ENCODE measurements at regions not wholly inside any gene's neighbourhood (a gene's known extent, or its start where the extent isn't known, plus 50 kb on each side); places are given as distances from the start of the nearest gene placed in this dataset.

DNA sequence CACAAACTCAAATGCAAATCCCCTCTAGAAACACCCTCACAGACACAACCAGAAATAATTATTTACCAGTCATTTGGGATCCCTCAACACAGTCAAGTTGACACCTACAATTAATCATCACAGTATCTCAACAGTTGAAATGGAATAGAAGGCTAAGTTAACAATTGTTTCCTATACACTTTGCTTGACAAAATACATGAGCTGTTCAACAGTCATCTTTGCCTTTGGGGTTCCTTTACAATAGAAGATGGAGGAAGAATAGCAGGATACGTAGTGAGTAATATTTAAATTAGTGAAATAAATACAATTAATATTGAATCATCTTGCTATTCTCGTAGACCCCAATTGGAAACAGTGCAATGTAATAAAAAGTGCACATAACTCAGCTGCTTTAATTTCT, 487.3 kb upstream of the ADAMTS5 start:
- no peak for DNase-seq (ENCODE audit: low read depth, low spot score)

DNA sequence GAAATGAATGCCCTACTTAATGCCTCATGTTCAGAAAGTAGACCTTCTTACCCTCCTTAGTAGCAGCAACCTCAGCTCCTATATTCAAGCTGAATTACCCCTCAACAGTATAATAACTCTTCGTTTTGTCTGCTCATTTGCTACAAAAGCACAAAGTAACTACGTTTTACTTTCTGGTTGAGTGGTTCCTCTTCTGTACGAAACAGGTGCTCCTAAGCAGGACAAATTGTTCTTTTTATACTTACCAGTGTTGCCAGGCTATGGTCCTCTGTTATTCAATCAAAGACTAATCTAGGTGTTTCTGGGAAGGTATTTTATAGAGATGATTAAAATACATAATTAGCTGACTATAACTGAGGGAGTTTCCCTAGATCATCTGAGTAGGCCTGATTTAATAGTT, 484.2 kb upstream of the ADAMTS5 start:
- DNase-seq (ENCODE audit: low read depth, low spot score) = no peak

DNA sequence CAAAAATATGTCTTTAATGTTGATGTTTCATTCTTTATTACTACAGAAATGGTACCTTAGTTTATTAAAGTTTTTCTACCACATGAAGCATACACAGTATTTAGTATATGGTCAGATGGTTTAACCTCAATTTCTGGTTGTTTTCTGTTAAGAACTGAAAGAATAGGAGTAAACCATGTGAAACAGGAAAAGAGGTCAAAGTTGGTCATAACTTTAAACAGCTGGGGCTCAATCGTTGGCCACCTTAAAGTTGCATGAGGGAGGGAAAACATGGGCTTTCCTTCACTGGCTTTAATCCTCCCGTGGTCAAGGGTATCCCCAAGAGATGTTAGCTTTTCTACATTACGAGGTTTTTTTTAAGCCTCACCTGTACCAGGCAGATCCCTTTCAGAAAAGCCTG, 483.3 kb upstream of the ADAMTS5 start:
- DNase-seq (ENCODE audit: low read depth, low spot score) = no peak

DNA sequence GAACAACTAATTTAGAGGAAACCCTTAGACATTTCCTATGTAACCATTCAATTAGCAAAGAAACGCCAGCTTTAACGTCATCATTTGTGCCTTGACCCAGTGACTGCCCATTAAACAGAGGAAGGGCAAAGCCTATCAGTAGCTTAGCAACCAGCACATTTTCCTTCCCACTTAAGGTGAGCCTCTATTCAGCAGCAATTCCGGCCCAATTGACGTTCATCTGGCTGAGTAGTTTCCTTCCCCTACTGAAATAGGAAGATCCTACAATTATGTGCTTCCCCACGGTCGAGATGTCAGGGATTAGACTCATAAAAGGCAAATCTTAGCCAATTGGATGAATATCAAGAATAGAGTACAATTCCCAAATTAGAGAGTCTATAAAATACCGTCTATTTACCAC, 482.1 kb upstream of the ADAMTS5 start:
- DNase-seq (ENCODE audit: low read depth, low spot score) = no peak

DNA sequence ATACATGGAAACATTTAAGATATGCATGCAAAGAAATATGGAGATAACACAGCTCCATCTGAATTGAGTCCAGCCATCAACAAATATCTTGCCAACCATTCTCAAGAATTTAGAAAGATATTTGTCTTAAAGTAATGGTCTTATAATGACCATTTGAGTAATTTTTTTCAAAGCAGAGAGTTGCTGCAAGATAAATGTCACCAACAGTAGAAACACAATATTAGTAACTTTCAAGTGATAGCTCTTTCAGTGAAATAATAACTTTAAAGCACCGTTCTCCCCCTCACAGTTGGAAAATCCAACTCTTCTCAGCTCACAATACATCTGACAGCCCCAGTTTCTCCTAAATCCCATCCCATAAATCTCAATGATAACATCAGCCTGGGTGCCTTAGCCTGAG, 481.0 kb upstream of the ADAMTS5 start:
- no peak for DNase-seq (ENCODE audit: low read depth, low spot score)

DNA sequence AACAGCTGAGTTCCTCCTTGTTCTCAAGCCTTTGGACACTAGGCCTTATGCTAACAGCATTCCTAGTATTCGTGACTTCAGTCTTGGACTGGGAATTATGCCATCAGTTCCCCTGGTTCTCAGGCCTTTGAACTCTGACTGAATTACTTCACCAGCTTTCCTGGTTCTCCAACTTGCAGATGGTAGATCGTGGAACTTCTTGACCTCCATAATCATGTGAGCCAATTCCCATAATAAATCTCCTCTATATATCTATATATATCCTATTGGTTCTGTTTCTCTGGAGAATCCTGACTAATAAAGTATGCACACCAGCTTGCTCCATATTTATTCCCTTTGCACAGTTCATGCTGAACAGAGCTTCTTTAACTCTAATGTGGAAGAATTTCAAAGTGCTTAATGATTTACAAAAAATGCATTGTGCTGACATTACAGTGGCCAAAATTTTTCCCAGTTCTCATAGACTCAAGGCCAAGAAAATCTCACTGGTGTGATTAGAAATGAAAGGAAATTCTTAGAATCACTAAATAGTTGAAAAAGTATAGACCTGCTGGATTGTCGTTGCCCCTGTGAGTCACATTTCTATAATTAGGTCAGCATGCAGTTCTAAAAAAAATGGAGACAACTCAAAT, 462.9 kb upstream of the ADAMTS5 start:
- no peak for DNase-seq (ENCODE audit: low read depth, low spot score)

DNA sequence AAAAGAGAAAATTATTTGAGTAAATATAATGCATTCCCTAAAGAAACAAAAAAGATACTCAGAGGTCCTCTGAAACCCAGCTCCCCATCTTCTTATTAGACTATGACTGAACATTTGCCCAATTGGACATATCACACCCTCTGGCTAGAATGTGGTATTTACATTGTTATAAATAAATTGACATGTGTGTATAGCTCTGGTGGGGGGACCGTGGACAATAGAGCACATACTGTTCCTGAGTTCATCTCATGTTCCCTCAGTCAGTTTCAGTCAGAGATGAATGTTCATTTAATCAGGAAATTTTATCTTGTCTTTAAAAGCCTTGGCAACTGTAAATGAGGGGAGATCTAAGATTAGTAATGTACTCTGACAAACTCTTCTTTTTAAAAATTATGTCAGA, 459.3 kb upstream of the ADAMTS5 start:
- no peak for DNase-seq (ENCODE audit: low read depth, low spot score)

DNA sequence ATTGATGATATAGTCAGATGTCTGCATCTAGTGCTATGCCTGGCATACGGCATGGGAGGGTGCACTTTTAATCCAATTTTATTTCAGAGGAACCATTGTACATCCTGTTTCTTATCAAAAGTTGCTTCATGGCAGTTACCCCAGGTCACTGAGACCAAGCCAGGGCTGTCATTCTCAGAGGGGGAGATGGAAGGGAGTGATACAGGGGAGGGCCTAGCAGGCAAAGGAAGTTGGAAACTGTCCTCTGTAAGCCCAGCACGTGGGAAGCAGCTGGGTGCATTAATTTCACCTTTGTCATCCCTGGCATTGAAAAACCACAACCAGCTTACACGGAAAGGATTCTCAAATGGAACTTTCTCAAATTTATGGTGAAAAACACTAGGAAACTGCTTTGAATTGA, 458.7 kb upstream of the ADAMTS5 start:
- no peak for DNase-seq (ENCODE audit: low read depth, low spot score)

DNA sequence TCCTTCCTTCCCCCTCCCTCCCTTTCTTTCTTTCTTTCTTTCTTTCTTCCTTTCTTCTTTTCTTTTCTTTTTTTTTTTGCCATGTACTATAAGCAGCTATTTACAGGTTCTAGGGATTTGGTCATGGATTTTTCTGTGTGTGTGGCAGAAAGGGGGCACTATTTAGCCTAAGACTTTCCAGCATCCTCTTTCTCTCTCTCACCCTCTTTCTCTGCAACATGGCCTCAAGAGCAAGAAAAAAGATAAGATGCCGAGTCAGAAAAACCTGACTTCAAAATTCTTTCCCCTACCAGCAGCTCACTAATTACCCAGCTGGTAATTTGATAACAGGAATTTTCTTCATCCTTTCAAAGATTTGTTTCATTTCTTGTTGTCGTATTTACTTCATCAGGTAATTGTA, 458.3 kb upstream of the ADAMTS5 start:
- DNase-seq (ENCODE audit: low read depth, low spot score) = peak; percentile 33

DNA sequence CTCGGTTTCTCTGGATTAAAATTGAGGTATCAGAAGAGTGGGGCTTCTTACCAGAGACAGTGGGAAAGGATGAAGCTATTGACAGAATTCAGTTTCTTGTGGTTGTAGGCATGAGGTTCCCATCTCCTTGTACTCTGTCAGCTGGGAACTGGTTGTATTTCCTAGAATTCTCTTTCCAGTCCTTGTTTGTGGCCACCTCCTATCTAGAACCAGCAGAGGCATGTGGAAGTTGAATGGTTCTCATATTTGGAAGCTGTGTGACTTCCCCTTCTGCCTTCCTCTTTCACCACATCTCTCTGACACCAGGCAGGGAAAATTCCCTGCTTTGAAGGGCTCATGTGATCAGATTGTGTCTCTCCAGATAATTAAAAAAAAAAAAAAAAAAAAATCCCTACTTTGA, 457.7 kb upstream of the ADAMTS5 start:
- no peak for DNase-seq (ENCODE audit: low read depth, low spot score)

DNA sequence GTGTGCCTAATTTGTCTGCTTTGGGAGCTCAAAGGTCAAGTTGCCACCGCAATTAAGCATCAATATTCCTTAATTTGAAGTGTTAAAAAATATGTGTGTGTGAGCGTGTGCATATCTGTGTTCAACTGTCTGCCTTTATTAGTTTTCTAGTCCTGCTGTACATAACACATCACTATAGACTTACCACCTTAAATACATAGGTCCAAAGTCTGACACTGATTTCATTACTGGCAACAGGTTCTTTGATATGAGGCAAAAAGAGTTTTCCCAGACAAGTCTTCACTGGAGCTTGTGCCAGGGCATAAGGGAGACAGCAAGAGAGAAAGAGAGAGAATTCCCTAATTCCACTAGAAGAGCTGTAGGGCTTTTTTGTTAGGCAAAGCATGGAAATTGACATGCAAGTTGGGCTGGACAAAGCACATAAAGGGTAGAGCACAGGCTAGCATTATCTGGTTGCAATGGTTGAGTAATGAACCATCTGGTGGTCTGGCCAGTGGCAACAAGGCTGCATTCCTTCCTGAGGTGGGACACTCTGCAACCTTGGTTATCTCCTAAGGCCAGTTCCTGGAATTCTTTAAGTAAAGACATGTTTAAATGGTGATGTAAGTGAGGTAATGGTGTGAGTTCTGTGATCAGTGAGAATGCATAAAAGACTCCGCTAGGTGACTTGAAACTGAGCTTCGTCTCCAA, 457.2 kb upstream of the ADAMTS5 start:
- peak; percentile 75 for DNase-seq (ENCODE audit: low read depth, low spot score)

DNA sequence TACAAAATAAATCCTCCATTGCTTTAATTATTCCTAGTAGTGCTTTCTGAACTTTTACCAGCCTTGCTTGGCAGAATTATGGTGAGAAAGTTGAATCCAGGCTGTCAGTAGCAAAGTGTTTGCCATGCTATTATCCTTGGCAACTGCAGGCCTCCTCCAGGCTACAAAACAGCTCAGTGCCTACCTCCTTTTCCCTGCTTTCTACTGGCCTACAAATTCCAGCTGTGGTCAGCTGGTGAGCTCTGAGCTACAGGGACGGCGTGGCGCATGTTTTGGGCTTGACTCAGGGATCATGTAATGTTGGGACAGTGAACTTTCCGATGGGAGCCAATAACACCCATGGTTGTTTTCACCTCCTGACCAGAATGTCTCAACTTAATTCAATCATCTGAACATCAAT, 456.1 kb upstream of the ADAMTS5 start:
- no peak for DNase-seq (ENCODE audit: low read depth, low spot score)

DNA sequence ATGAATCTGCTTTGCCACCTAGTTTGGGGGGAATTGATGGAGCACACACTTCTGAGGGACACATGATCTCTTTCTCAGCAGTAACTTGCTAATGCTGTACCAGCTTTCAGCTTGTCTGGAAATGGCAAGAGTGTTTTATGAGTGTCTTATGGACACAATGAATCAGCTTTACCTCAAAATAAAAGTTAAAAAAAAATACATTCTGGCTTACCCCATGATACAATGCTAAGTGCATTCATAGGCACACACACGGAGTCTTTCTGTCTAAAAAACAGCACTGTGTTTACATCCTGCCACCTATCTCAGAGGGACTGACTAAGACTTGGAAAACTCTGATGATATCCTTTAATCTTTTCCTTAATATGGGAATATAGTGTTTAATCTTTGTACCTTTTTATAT, 455.5 kb upstream of the ADAMTS5 start:
- no peak for DNase-seq (ENCODE audit: low read depth, low spot score)

DNA sequence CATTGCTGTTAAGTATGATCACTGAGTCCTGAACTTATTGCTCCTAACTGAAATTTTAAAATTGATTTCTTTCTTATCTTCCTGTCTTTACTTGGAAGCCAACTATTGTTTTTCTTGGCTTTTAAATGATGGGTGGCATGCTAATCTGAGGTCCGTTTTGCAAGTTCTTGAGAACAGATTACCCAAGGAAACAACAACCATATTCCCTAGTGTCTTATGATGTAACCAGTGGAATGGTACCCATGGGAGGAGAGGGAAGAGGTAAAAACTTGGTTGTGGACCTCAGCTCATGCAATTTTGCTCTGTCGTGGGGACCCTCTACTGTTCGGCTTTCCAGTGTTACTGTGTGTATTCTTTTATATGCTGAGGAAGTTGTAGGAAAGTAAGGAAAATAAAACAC, 454.8 kb upstream of the ADAMTS5 start:
- no peak for DNase-seq (ENCODE audit: low read depth, low spot score)

DNA sequence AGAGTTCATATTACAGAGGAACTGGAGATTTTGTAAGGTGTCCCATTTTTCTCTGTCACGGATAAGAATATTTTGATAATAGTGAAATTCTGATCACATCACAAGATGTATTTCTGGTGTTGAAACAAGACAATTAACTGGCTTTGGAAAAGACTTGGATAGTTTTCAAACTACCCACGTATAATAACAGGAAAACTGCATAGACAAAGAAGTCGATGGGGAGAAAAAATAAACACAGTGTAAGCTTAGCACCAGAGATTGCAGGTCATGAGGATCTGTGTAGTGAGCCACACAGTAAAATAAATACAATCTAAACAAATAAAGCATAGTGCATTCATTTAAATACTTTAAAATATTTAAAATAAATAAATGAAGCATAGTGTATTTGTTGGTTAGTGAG, 452.3 kb upstream of the ADAMTS5 start:
- no peak for DNase-seq (ENCODE audit: low read depth, low spot score)

DNA sequence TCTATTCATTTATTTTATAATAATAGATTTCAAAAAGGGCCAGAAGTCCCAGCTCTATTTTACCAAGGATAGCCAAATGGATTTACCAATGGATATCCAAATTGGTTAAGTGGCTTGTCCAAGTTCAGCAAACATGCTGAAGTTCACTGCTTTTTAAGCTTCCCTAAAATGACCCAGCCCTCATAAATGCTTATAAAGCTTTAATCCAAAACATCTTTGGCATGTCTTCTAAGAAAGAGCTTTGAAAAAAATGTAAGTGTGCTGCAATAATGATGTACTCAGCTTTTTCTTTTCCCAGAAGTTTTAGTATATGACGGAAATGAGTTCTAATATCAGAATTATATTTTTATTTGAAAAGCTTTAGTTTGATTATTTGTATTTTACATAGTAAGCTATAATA, 451.5 kb upstream of the ADAMTS5 start:
- no peak for DNase-seq (ENCODE audit: low read depth, low spot score)

DNA sequence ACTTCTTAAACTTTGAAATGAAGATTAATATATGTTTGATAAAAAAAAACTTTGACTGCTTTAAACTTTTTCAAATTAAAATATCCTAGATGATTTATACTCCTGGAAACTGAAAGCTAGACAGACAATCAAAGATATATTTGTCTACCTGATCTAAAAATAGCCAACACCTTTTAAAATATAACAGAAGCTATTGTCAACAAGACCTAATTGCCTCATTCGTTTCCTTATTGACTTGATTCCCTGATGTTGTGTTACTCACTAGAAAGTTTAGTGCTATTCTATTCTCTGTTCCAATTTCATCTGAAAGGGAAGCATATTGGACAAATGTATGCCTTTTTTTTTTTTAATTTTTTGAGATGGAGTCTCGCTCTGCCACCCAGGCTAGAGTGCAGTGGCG, 445.6 kb upstream of the ADAMTS5 start:
- no peak for DNase-seq (ENCODE audit: low read depth, low spot score)

DNA sequence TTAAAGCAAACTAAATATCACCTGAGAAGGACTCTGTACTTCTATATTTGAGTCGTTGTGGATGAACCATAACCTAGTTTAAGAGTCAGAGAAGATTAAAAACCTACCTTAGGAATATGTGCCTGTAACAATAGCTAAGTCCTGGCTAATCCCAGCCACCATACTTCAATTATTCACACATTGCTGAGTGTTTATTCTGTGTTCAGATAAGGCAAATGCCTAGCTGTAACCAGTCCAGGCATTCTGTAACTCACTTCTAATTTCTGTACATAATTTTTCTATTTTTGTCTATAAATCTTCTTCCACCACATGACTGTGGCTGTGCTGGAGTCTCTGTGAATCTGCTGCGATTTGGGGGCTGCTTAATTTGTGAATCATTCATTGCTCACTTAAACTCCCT, 441.9 kb upstream of the ADAMTS5 start:
- DNase-seq (ENCODE audit: low read depth, low spot score) = no peak

DNA sequence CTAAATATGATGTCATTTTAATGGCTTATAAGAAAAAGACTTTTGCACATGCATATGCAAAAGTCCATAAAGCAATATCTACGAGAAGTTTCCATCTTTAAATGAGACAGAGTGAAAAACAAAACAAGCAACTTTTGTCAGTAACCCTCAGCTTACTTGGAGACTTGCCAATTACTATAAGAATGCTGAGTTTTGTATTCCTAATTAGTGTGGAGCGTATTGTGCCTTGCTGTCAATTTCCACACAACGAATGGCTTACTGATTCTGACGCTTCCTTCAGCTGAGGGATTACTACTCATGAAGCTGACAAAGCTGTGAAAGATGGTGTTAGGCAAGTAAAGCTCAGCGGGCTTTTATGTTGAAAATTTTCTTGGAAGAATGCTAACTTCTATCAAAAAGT, 440.4 kb upstream of the ADAMTS5 start:
- DNase-seq (ENCODE audit: low read depth, low spot score) = no peak

DNA sequence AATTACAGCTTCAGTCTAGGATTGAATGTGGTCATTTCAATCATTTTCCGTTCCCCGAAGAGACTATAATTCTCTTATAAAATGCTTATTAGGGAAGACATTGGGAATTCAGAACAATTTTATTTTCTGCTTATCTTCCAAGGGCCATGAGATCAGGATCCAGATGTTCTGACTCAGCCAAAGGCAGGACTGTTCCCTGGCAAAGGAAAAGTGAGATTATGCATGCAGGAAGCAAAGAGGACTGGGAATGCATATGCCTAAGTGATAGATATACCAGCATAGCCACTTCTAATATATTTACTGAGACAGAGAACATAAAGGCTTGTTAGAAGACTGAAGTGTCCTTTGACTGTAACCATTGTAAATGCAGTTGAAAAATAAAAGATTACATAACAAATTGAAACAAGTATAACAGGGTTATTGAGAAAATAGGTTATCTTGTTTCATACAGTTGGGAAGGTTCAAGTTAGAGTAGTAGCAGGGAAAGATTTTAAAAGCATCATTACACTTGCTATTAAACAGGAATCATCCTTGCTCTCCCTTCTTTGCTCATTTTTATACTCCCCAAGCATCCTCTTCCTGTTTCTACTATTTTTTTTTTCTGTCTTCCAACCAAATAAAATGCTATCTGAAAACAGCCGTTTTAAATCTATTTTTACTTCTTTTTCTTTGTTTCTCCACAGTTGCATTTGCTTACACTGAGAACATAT, 439.6 kb upstream of the ADAMTS5 start:
- no peak for DNase-seq (ENCODE audit: low read depth, low spot score)

DNA sequence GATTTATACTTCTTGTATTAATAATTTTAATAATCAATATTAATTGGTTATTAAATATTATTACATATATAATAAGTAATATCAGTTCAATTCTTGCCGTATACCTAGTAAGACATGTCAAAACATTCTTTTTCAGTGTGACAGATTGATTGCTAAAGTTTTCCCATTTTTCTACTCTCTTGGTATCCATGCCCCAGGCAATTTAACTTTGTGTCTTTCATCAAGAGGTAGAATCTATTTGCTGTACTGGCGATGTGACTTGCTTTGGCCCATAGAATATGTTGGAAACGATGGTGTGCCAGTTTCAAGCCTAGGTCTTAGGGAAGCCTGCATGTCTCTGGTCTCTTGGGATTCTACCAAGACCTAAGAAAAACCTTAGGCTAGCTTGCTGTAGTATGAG, 436.1 kb upstream of the ADAMTS5 start:
- DNase-seq (ENCODE audit: low read depth, low spot score) = no peak

DNA sequence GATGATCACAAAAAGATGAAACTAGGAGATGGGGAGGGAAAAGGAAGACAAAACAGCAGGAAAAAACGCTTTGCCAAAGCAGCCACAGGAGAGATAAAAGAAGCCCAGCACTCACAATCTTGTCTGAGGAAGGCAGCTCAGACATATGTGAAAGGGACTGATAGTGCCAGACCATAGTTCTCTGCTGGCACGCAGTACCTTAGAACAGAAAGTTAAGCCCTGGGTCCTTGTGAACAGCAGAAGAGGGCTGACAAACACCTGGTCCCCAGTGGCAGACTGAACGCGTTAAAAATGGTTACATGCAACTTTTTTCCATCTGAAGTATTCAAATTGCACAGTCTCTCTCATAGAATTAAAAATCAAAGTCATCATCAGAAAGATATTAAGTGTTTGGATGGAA, 433.2 kb upstream of the ADAMTS5 start:
- no peak for DNase-seq (ENCODE audit: low read depth, low spot score)

DNA sequence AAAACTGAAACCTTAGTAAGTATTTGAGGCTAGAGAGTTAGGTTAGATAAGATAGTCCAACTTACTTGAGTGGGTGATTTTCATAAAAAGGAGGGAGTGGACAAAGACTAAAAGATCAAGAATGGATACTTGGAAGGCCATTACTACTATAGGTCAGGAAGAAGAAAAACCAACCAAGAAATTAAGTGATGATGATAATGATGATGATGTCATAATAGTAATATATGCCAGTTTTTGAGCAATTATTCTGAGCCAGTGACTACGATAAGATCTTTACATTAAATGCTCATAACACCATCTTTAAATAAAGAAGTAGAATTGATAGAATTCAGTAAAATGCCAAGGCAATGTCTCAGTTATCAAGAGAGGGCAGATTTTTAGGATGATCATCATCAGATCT, 430.7 kb upstream of the ADAMTS5 start:
- DNase-seq (ENCODE audit: low read depth, low spot score) = no peak

All from iPS DF 19.7 (cell line).